ENCODE measurements at regions not wholly inside any gene's neighbourhood (a gene's known extent, or its start where the extent isn't known, plus 50 kb on each side); places are given as distances from the start of the nearest gene placed in this dataset.

GRCh38 chr22:47814474-47814873 is 1052.0 kb downstream of the TBC1D22A start:
- DNase-seq (ENCODE audit: low read depth): no peak

GRCh38 chr22:47813661-47814060 is 1051.2 kb downstream of the TBC1D22A start:
- DNase-seq (ENCODE audit: low read depth): no peak

GRCh38 chr22:47811971-47812370 is 1049.5 kb downstream of the TBC1D22A start:
- DNase-seq (ENCODE audit: low read depth): no peak

- DNase-seq (ENCODE audit: low read depth): no peak
Measured at GRCh38 chr22:47810505-47811500, 1048.4 kb downstream of the TBC1D22A start.

- no peak for DNase-seq (ENCODE audit: low read depth)
Measured at GRCh38 chr22:47808886-47809620, 1046.6 kb downstream of the TBC1D22A start.

- DNase-seq (ENCODE audit: low read depth): no peak
Measured at GRCh38 chr22:47808236-47808635, 1045.8 kb downstream of the TBC1D22A start.

GRCh38 chr22:47807506-47807905 is 1045.1 kb downstream of the TBC1D22A start:
- no peak for DNase-seq (ENCODE audit: low read depth)

- DNase-seq (ENCODE audit: low read depth): no peak
Measured at GRCh38 chr22:47806894-47807293, 1044.4 kb downstream of the TBC1D22A start.

GRCh38 chr22:47805394-47805935 is 1043.0 kb downstream of the TBC1D22A start:
- no peak for DNase-seq (ENCODE audit: low read depth)

GRCh38 chr22:47804281-47804680 is 1041.8 kb downstream of the TBC1D22A start:
- DNase-seq (ENCODE audit: low read depth): no peak

- no peak for DNase-seq (ENCODE audit: low read depth)
Measured at GRCh38 chr22:47802421-47802820, 1040.0 kb downstream of the TBC1D22A start.

GRCh38 chr22:47801541-47802245 is 1039.2 kb downstream of the TBC1D22A start:
- DNase-seq (ENCODE audit: low read depth): no peak

- no peak for DNase-seq (ENCODE audit: low read depth)
Measured at GRCh38 chr22:47798229-47798628, 1035.8 kb downstream of the TBC1D22A start.

- no peak for DNase-seq (ENCODE audit: low read depth)
Measured at GRCh38 chr22:47797342-47797945, 1035.0 kb downstream of the TBC1D22A start.

- DNase-seq (ENCODE audit: low read depth): no peak
Measured at GRCh38 chr22:47796128-47796908, 1033.9 kb downstream of the TBC1D22A start.

GRCh38 chr22:47795477-47796127 is 1033.2 kb downstream of the TBC1D22A start:
- DNase-seq (ENCODE audit: low read depth): no peak

GRCh38 chr22:47794851-47795250 is 1032.4 kb downstream of the TBC1D22A start:
- no peak for DNase-seq (ENCODE audit: low read depth)

GRCh38 chr22:47793304-47794101 is 1031.1 kb downstream of the TBC1D22A start:
- DNase-seq (ENCODE audit: low read depth): no peak

- no peak for DNase-seq (ENCODE audit: low read depth)
Measured at GRCh38 chr22:47789171-47789570, 1026.7 kb downstream of the TBC1D22A start.
